Sigmoid colon (tissue), 4 donors: ENCODE measurements at regions not wholly inside any gene's neighbourhood (a gene's known extent, or its start where the extent isn't known, plus 50 kb on each side); places are given as distances from the start of the nearest gene placed in this dataset.

Experiments used
- CTCF ChIP-seq, 4 experiments: fragments of 450-650 bp in 3 of 4; fragments of 200-600 bp in 1 of 4; IDR thresholded peaks; one replicate each; pipeline ENCODE4 v1.5.1; 2016 to 2019; ENCODE audit warnings: antibody characterized with exemption in 4 of 4, mild to moderate bottlenecking in 3 of 4, moderate library complexity in 2 of 4
- POLR2A ChIP-seq, 2 donors: fragments of 450-650 bp; IDR thresholded peaks; one replicate each; pipeline ENCODE4 v1.6.1; 2016; ENCODE audit warnings: antibody characterized with exemption in 2 of 2, mild to moderate bottlenecking in 2 of 2, moderate library complexity in 2 of 2
- POLR2AphosphoS5 ChIP-seq, 4 donors: sonication (generic); formaldehyde crosslinking; IDR thresholded peaks; one replicate each; pipeline ENCODE4 v1.6.1; 2017; ENCODE audit warnings: antibody characterized with exemption in 4 of 4

- TF ChIP-seq POLR2AphosphoS5 (IDR thresholded peaks at IDR 0.05) (no peak), CTCF (IDR thresholded peaks at IDR 0.05) (peak in 2 of 4 experiments; percentile 15 to 34), POLR2A (IDR thresholded peaks at IDR 0.05) (no peak)
These were observed 907.4 kb upstream of the AMELY start for GRCh38 chrY:7818924-7819323.
